Uterus (tissue), 3 donors: ENCODE measurements at regions not wholly inside any gene's neighbourhood (a gene's known extent, or its start where the extent isn't known, plus 50 kb on each side); places are given as distances from the start of the nearest gene placed in this dataset.

Experiments used
- DNase-seq, 2 donors: peaks; one replicate each; pipeline ENCODE4 v3.0.0-alpha.2; 2019 to 2020
- H3K27ac ChIP-seq, 2 donors: fragments of 200-600 bp; sonication (generic); 1 replicate in 1 of 2; 2 replicates in 1 of 2; pipeline ENCODE4 v1.5.1; 2016 to 2018
- H3K27me3 ChIP-seq, 2 donors: fragments of 200-600 bp; sonication (generic); one replicate each; pipeline ENCODE4 v1.5.1; 2018 to 2019; ENCODE audit warnings: control low read depth in 1 of 2
- H3K36me3 ChIP-seq, 2 donors: fragments of 200-600 bp; sonication (generic); one replicate each; pipeline ENCODE4 v1.5.1; 2019; ENCODE audit warnings: control low read depth in 1 of 2
- H3K4me1 ChIP-seq, 2 donors: fragments of 200-600 bp; sonication (generic); one replicate each; pipeline ENCODE4 v1.5.1; 2018 to 2019; ENCODE audit warnings: control low read depth in 1 of 2
- H3K4me3 ChIP-seq, 2 donors: fragments of 200-600 bp; sonication (generic); 1 replicate in 1 of 2; 2 replicates in 1 of 2; pipeline ENCODE4 v1.5.1; 2018 to 2019; ENCODE audit warnings: mild to moderate bottlenecking in 1 of 2
- H3K9me3 ChIP-seq, 2 donors: fragments of 200-600 bp; sonication (generic); one replicate each; pipeline ENCODE4 v1.5.1; 2019; ENCODE audit warnings: control low read depth in 1 of 2
- POLR2A ChIP-seq, 2 donors: fragments of 450-650 bp; IDR thresholded peaks; one replicate each; pipeline ENCODE4 v1.6.1; 2016; ENCODE audit warnings: antibody characterized with exemption in 2 of 2, mild to moderate bottlenecking in 1 of 2, moderate library complexity in 1 of 2
- intact Hi-C: fragments of 100-400 bp; cut with DNase I; formaldehyde crosslinking; loops from one replicate; pipeline ENCODE4 v1.15.1; 2023; ENCODE audit warnings: low total_unique reads
- TF ChIP-seq, protein P1 (sequence below), 4 experiments: fragments of 200-600 bp in 2 of 4; fragments of 450-650 bp in 2 of 4; sonication (generic) in 2 of 4; IDR thresholded peaks; one replicate each; pipeline ENCODE4 v1.5.1; 2016 to 2019; ENCODE audit warnings: antibody characterized with exemption in 4 of 4, mild to moderate bottlenecking in 2 of 4, moderate library complexity in 1 of 4
- donor health status: DM: yes; HTN: yes; CAD: no.

DNA sequence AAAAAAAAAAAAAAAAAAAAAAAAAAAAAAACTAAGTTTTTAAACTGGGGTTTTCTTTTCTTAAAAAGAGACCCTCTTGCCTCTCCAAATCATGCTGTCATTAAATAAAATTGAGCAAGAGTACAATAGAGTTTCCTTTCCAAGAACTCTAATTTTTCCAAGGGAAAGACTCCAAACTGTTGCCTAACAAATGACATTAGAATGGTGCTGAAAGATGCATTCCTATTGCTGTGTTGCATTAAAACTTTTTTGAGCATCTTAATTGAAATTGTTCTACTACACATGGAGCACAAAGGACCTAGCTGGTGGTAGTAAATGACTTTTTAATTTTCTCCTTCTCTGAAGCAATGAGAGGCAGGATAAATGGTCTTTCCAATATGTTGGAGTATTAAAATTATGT, 469.1 kb upstream of the ARHGEF26 start:
- Histone ChIP-seq H3K27me3 (no peaks in the 10 kb centered on the region), H3K27ac (no peak overlapping the region), H3K9me3 (no peaks in the 10 kb centered on the region), H3K36me3 (no peaks in the 10 kb centered on the region), H3K4me1 (no peaks in the 10 kb centered on the region), H3K4me3 (no peak overlapping the region)
- TF ChIP-seq POLR2A (IDR thresholded peaks at IDR 0.05) = no peak
- TF ChIP-seq, protein P1, sequence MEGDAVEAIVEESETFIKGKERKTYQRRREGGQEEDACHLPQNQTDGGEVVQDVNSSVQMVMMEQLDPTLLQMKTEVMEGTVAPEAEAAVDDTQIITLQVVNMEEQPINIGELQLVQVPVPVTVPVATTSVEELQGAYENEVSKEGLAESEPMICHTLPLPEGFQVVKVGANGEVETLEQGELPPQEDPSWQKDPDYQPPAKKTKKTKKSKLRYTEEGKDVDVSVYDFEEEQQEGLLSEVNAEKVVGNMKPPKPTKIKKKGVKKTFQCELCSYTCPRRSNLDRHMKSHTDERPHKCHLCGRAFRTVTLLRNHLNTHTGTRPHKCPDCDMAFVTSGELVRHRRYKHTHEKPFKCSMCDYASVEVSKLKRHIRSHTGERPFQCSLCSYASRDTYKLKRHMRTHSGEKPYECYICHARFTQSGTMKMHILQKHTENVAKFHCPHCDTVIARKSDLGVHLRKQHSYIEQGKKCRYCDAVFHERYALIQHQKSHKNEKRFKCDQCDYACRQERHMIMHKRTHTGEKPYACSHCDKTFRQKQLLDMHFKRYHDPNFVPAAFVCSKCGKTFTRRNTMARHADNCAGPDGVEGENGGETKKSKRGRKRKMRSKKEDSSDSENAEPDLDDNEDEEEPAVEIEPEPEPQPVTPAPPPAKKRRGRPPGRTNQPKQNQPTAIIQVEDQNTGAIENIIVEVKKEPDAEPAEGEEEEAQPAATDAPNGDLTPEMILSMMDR (IDR thresholded peaks at IDR 0.05) = no peak
- DNase-seq = no peak
- intact Hi-C loops = no loop called here

GRCh38 chr3:153657046-153657445, 464.1 kb upstream of the ARHGEF26 start:
- H3K9me3 ChIP-seq = no peaks in the 10 kb centered on the region
- intact Hi-C loops = no loop called here

GRCh38 chr3:153657461-153657860, 463.7 kb upstream of the ARHGEF26 start:
- Histone ChIP-seq H3K4me3 (no peak overlapping the region), H3K27me3 (no peaks in the 10 kb centered on the region), H3K27ac (no peak overlapping the region), H3K9me3 (no peaks in the 10 kb centered on the region), H3K4me1 (no peaks in the 10 kb centered on the region), H3K36me3 (no peaks in the 10 kb centered on the region)
- intact Hi-C loops = no loop called here
- no peak for DNase-seq
- TF ChIP-seq, protein P1 (IDR thresholded peaks at IDR 0.05) = no peak
- no peak for TF ChIP-seq POLR2A (IDR thresholded peaks at IDR 0.05)

More at GRCh38 chr3:153657046-153657445, 464.1 kb upstream of the ARHGEF26 start:
- TF ChIP-seq, protein P1 (IDR thresholded peaks at IDR 0.05) = no peak
- TF ChIP-seq POLR2A (IDR thresholded peaks at IDR 0.05) = no peak
- no peaks in the 10 kb centered on the region for H3K27me3 ChIP-seq
- H3K4me1 ChIP-seq = no peaks in the 10 kb centered on the region
- H3K27ac ChIP-seq = no peak overlapping the region
- H3K36me3 ChIP-seq = no peaks in the 10 kb centered on the region
- H3K4me3 ChIP-seq = no peak overlapping the region
- no peak for DNase-seq

GRCh38 chr3:153658136-153658535, 463.1 kb upstream of the ARHGEF26 start:
- no peaks in the 10 kb centered on the region for H3K27me3 ChIP-seq
- TF ChIP-seq POLR2A (IDR thresholded peaks at IDR 0.05) = no peak
- TF ChIP-seq, protein P1 (IDR thresholded peaks at IDR 0.05) = no peak

GRCh38 chr3:153666991-153667740, 454.0 kb upstream of the ARHGEF26 start:
- no peak overlapping the region for H3K4me3 ChIP-seq
- no peaks in the 10 kb centered on the region for H3K36me3 ChIP-seq
- DNase-seq = no peak
- intact Hi-C loops = no loop called here
- H3K4me1 ChIP-seq = no peaks in the 10 kb centered on the region
- H3K9me3 ChIP-seq = no peaks in the 10 kb centered on the region
- H3K27ac ChIP-seq = no peak overlapping the region
- H3K27me3 ChIP-seq = no peaks in the 10 kb centered on the region
- TF ChIP-seq POLR2A (IDR thresholded peaks at IDR 0.05) = no peak
- TF ChIP-seq, protein P1 (IDR thresholded peaks at IDR 0.05) = no peak

More at GRCh38 chr3:153658136-153658535, 463.1 kb upstream of the ARHGEF26 start:
- no peaks in the 10 kb centered on the region for H3K36me3 ChIP-seq
- no peak overlapping the region for H3K4me3 ChIP-seq
- H3K9me3 ChIP-seq = no peaks in the 10 kb centered on the region
- no peak for DNase-seq
- intact Hi-C loops = no loop called here
- H3K27ac ChIP-seq = no peak overlapping the region
- no peaks in the 10 kb centered on the region for H3K4me1 ChIP-seq
